Stimulated activated CD8-positive, alpha-beta memory T cell treated with anti-CD3 and anti-CD28 coated beads, Interleukin-4, amount 100 ng/mL, for 4 hours (primary cell): ENCODE measurements at regions not wholly inside any gene's neighbourhood (a gene's known extent, or its start where the extent isn't known, plus 50 kb on each side); places are given as distances from the start of the nearest gene placed in this dataset.
"Not testable (repeated sequence)": the region's sequence is repeated elsewhere in the genome, so short reads cannot be mapped to it uniquely, and the experiment has no call there.

ENCODE experiments used
- DNase-seq, 2 donors: peaks; one replicate each; pipeline ENCODE4 v3.0.0-alpha.2; 2020; ENCODE audit warnings: low read depth in 2 of 2, low spot score in 1 of 2

GRCh38 chr6:104519566-104519965 lies 340.2 kb downstream of the HACE1 start:
- DNase-seq = no peak

DNA sequence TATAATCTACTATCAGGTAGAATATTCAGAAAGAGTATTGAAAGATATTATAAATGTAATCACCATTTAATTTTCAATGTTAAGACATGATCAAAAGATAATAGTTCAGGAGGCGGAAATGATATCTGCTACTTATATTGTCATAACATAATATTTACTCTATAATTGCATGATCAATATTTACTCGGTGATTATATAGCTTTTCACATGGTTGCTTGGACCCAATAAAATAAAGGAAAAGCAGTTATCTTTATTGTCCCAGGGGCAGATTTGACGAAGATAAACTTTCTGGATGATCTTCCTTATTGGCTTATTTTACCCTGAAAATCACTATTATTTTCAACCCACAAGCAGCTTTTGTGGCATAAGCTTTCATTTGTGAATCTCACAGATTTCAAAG lies 350.4 kb downstream of the HACE1 start:
- DNase-seq = no peak

- no peak for DNase-seq
These were observed 353.3 kb downstream of the HACE1 start for GRCh38 chr6:104506429-104506828.

DNA sequence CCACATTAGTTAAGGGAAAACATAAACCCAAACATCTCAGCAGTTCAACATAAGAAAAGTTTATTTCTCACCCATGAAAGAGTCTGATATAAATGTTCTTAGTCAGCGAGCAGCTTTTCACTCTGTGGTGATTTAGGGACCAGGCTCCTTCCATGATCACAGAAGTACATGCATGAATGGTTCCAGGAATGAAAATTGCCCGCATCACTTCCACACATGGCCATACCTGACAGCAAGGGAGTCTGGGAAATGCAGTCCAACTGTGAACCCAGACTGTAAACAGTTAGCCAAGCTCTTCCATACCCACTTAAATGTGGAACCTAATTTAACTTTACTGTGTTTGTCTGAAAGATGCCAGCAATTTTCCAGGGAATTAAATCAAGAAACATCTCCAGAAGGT lies 353.9 kb downstream of the HACE1 start:
- no peak for DNase-seq

GRCh38 chr6:104500265-104500664 lies 359.5 kb downstream of the HACE1 start:
- no peak for DNase-seq

GRCh38 chr6:104486035-104486434 lies 373.7 kb downstream of the HACE1 start:
- DNase-seq = no peak

GRCh38 chr6:104484626-104485025 lies 375.1 kb downstream of the HACE1 start:
- DNase-seq = no peak

DNA sequence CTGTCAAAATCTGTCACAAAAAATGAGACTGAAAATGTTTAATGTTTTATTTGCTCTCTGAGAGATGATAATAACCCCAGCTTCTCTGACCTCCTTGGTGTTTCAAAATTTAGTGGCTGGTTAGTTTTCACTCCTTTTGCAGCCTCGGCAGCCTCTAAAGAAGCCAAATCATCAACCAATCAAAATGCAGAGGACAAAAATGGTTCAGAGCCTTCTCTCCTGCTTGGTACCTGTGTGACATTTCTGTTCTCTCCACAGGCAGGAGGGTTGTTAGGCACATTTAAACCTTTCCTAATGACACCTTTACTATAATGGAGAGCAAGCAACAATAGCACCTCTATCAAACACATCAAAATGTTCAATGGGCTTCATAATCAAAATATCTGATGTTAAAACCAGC lies 375.5 kb downstream of the HACE1 start:
- no peak for DNase-seq

GRCh38 chr6:104483225-104483834 lies 376.4 kb downstream of the HACE1 start:
- DNase-seq = no peak

DNA sequence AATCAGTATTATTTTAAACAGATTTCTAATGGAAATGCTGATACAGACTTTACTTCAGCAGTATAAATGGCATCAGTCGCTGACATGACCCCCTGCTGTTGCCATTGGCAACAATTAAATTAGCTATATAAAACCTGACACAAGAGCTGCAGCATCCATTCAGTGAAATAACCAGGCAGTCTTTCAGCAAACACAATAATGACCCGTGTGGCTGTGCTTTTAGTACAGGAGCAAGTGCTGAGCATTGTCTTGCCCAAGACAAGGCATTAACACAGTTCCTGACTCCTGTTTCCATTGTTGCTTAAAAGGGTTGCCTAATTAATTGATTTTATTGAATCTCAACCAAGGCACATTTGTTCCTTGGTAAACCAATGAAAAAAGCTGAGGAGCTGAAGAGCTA lies 382.1 kb downstream of the HACE1 start:
- no peak for DNase-seq

- no peak for DNase-seq
These were observed 386.7 kb downstream of the HACE1 start for GRCh38 chr6:104473021-104473429.

DNA sequence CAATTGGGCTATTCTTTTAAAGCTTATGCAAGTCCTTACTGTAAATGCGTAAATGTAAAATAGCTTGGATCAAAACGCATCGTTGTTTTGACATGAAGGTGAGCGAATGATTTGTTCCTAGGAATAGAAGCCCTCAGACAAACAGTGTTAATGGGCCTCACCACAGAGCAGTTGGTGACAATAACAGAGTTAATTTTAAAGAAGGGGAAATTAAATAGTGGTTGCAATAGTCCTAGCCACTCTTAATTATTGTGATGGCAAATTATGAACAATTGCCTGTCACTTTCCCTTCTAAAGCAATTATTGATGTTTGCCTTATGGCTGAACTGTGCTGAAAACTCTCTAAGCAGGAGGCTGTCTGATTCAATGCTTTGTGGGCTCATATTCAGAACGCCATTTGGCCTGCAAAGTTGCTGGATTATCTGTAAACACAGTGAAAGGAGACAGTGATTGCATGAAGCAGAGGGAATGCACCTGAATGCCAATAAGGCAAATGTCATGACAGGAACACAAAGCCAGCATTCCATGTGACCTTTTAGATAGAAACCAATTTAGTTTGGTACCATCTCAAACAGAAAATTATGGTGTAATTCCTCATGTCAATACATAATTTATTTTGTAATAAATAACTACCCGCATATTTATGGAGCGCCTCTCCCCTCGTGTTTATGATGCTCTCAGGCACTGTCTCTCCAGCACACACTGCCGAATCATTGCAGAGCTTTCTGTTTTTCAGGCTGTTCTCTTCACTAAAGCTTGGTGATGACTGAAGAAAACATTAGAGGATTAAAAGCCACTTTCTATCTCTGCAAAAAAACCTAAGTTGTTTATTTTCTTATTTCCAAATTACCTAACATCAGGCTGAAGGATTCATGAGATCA lies 387.5 kb downstream of the HACE1 start:
- DNase-seq = no peak

- DNase-seq = no peak
These were observed 393.4 kb downstream of the HACE1 start for GRCh38 chr6:104466306-104466705.

- DNase-seq = no peak
These were observed 396.7 kb downstream of the HACE1 start for GRCh38 chr6:104462811-104463599.

DNA sequence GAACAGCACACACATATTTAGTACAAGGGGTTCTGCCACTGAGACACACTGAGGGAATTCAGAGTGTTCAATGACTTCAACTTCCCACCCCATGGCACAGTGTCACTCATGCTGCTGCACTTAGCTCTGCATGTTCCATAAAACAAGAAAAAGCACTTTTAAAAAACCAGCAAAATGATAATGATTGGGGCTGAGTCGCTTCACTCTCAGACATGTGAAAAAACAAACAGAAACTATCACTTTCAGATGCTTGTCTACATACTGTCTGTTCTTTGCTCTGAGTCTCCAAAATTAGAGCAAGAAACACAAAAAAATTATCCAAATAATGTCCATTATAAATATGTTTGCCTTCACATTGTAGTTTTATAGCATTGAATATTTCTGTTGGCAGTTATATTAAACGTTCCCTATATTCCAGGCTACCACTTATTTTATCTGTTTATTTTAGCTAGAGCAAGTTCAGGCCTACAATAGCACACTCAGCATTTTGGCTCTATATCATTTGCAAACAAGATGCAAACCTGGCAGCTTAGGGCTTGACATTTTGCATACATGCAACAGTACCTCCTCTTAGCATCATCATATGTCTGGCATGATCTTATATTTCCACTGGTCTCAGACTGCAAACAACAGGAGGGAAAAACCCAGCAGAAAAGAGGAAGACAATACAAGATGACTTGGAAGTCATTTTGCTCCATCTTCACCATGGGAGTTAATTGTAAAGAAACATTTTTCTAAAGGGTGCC lies 398.8 kb downstream of the HACE1 start:
- no peak for DNase-seq

GRCh38 chr6:104459543-104459942 lies 400.2 kb downstream of the HACE1 start:
- no peak for DNase-seq

DNA sequence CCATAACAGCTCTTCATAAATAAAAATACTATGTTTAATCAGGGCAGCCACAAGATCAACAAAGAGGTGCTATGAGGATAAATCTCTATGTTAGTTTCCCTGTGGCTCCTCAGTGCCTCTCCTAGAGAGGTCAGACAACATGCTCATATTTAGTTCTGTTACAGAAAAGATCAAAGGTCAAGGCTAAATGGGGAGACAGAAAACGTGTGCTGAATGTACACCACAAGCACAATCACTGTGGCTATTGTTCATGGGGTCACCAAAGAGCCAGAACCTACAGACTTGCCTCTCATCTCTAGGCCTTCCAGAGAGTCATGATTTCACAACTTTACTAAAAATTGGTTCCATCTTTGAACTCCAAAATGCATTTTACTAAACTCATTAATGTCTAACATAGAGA lies 409.8 kb downstream of the HACE1 start:
- DNase-seq = no peak

GRCh38 chr6:104446101-104447080 lies 413.3 kb downstream of the HACE1 start:
- not testable (repeated sequence) for DNase-seq

DNA sequence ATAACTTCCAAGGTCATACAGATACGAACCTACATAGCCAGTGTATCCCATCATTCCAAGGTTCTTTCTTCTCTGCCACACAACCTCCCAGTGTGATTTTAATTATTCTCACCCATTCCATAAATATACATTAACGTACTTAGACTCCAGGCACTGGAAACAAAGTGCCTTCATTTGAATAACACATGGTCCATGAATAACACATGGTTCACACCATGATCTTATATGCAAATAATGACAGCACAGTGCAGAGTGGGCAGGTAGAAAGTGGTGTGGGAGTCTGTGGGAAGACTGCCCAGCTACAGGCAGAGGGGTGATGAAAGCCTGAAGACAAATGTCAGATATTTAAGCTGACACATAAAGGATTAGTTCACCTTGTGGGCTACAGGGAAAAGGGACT lies 425.2 kb downstream of the HACE1 start:
- DNase-seq = no peak

DNA sequence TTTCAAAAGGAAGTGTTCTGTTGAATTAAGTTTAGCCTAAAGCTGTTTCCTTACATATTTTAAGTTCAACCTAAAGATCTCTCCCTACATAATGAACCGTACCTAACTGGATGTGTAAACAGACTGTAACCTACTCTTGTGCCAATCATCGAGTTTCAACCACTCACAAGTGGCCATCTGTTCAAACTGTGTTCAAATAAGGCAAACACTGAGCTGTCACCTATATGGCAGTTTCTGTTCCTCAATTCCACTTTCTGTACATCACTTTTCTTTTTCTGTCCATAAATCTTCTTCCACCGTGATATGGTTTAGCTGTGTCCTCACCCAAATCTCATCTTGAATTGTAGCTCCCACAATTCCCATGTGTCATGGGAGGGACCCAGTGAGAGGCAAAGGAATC lies 428.6 kb downstream of the HACE1 start:
- DNase-seq = no peak
